NB4 (cell line): ENCODE measurements at regions not wholly inside any gene's neighbourhood (a gene's known extent, or its start where the extent isn't known, plus 50 kb on each side); places are given as distances from the start of the nearest gene placed in this dataset.

Experiments used
- DNase-seq: peaks from one replicate; pipeline ENCODE4 v3.0.0; 2010; ENCODE audit warnings: low read depth
- H3K4me3 ChIP-seq: one replicate; pipeline ENCODE4 v1.5.1; 2011; ENCODE audit warnings: mild to moderate bottlenecking, low read depth, low read length, moderate library complexity
- MYC ChIP-seq: IDR thresholded peaks from 2 replicates; pipeline ENCODE4 v1.6.1; 2011; ENCODE audit warnings: low read depth, low read length
- POLR2A ChIP-seq: IDR thresholded peaks from 2 replicates; pipeline ENCODE4 v1.6.1; 2011; ENCODE audit warnings: mild to moderate bottlenecking; ENCODE audit not compliant: insufficient read length; ENCODE audit errors: extremely low read depth
- TF ChIP-seq, protein P1 (sequence below): IDR thresholded peaks from 2 replicates; pipeline ENCODE4 v1.6.1; 2011; ENCODE audit warnings: low read depth, low read length
- TF ChIP-seq, protein P2 (sequence below): IDR thresholded peaks from one replicate; pipeline ENCODE4 v1.5.1; 2012; ENCODE audit warnings: low read depth, low read length

DNA sequence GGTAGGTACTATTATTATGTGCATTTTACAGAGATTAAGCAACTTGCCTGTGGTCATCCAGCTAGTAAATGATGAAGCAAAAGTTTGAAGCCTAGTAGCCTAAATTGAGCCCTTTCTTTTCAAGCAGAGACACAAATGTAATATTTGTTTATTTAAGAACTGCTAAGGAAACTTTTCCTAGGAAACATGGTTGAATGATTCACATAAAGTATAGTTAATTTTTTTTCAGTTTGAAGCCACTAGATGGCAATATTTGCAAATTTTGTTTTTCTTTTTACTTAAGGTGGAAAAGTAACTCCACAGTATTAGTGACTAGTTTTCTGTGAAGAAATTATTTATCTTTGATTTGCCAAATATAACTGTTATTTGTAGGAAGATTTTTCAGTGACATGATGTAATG is 52.8 kb upstream of the ANKRD17 start:
- H3K4me3 ChIP-seq: no peak overlapping the region
- TF ChIP-seq POLR2A (no peak), MYC (no peak)
- TF ChIP-seq, protein P1, sequence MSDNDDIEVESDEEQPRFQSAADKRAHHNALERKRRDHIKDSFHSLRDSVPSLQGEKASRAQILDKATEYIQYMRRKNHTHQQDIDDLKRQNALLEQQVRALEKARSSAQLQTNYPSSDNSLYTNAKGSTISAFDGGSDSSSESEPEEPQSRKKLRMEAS: no peak
- TF ChIP-seq, protein P2, sequence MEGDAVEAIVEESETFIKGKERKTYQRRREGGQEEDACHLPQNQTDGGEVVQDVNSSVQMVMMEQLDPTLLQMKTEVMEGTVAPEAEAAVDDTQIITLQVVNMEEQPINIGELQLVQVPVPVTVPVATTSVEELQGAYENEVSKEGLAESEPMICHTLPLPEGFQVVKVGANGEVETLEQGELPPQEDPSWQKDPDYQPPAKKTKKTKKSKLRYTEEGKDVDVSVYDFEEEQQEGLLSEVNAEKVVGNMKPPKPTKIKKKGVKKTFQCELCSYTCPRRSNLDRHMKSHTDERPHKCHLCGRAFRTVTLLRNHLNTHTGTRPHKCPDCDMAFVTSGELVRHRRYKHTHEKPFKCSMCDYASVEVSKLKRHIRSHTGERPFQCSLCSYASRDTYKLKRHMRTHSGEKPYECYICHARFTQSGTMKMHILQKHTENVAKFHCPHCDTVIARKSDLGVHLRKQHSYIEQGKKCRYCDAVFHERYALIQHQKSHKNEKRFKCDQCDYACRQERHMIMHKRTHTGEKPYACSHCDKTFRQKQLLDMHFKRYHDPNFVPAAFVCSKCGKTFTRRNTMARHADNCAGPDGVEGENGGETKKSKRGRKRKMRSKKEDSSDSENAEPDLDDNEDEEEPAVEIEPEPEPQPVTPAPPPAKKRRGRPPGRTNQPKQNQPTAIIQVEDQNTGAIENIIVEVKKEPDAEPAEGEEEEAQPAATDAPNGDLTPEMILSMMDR: no peak
- peak; percentile 13 for DNase-seq

DNA sequence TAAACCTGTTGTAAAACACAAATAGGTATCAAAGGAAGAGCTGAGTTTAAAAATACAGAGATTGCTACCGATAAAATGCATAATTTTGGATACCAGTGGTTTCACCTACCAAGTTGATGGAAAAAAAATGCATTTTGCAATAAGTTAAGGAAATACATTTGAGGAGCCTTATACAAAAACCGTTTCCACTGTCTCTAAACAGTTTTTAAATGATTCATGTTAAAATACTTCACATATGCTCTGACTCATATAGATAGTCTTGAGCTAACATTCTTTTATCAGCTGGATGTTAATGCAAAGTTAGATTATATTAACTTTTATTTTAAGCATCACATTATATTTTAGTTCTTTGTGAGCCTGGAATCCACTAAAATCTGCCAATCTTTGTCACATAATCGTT is 50.6 kb upstream of the ANKRD17 start:
- DNase-seq: no peak
- TF ChIP-seq POLR2A (no peak), MYC (no peak)
- TF ChIP-seq, protein P1: no peak
- TF ChIP-seq, protein P2: no peak

More for the DNA sequence above, 50.6 kb upstream of the ANKRD17 start:
- no peak overlapping the region for H3K4me3 ChIP-seq
